Natural killer cell (primary cell): ENCODE measurements at regions not wholly inside any gene's neighbourhood (a gene's known extent, or its start where the extent isn't known, plus 50 kb on each side); places are given as distances from the start of the nearest gene placed in this dataset.

ENCODE experiments used
- ATAC-seq, 3 donors: fragments of 150-1000 bp in 2 of 3; fragments of 200-7000 bp in 1 of 3; cut with Tn5 transposase; 1 replicate in 1 of 3; 2 replicates in 2 of 3; pipeline ENCODE4 v1.10.0; 2021; ENCODE audit warnings: mild to moderate bottlenecking in 2 of 3, moderate library complexity in 2 of 3
- DNase-seq, 2 donors: peaks; one replicate each; pipeline versions ENCODE4 v3.0.0 to v3.0.0-alpha.2; 2013 to 2021; ENCODE audit warnings: mixed read lengths in 1 of 2
- H3K27ac ChIP-seq: one replicate; pipeline ENCODE4 v1.5.1; 2013; ENCODE audit warnings: mild to moderate bottlenecking, low read length
- H3K27me3 ChIP-seq: one replicate; pipeline ENCODE4 v1.6.1; 2013; ENCODE audit warnings: low read length; ENCODE audit not compliant: control insufficient read depth, insufficient read depth
- H3K36me3 ChIP-seq: one replicate; pipeline ENCODE4 v1.6.1; 2013; ENCODE audit warnings: low read length; ENCODE audit not compliant: control insufficient read depth, insufficient read depth
- H3K4me1 ChIP-seq: one replicate; pipeline ENCODE4 v1.6.1; 2013; ENCODE audit warnings: low read length; ENCODE audit not compliant: control insufficient read depth, insufficient read depth
- H3K4me3 ChIP-seq: one replicate; pipeline ENCODE4 v1.5.1; 2013; ENCODE audit warnings: low read length
- H3K9me3 ChIP-seq: one replicate; pipeline ENCODE4 v1.6.1; 2013; ENCODE audit warnings: low read length; ENCODE audit not compliant: control insufficient read depth, insufficient read depth
- H3K27ac Mint-ChIP-seq, 2 donors: one replicate each; pipeline ENCODE4 v1.8.0; 2022; ENCODE audit warnings: mild to moderate bottlenecking in 2 of 2, mixed read lengths in 2 of 2, moderate library complexity in 1 of 2
- H3K27me3 Mint-ChIP-seq, 2 donors: one replicate each; pipeline ENCODE4 v1.8.0; 2022; ENCODE audit warnings: low read depth in 2 of 2, mixed read lengths in 2 of 2
- H3K36me3 Mint-ChIP-seq: one replicate; pipeline ENCODE4 v1.8.0; 2022; ENCODE audit warnings: mixed read lengths
- H3K4me1 Mint-ChIP-seq, 2 donors: one replicate each; pipeline ENCODE4 v1.8.0; 2022; ENCODE audit warnings: mixed read lengths in 2 of 2
- H3K4me3 Mint-ChIP-seq: one replicate; pipeline ENCODE4 v1.8.0; 2022; ENCODE audit warnings: mild to moderate bottlenecking, moderate library complexity, mixed read lengths
- H3K9me3 Mint-ChIP-seq, 2 donors: one replicate each; pipeline ENCODE4 v1.8.0; 2022; ENCODE audit warnings: mixed read lengths in 2 of 2
- CTCF ChIP-seq: fragments of 200-600 bp; IDR thresholded peaks from one replicate; pipeline ENCODE4 v1.8.0; 2022; ENCODE audit warnings: antibody characterized with exemption
- WGBS: methylation state at CpG from one replicate; pipeline ENCODE4 v1.1.7; 2013; ENCODE audit warnings: missing lambda C conversion rate; ENCODE audit not compliant: insufficient coverage; 5-methylcytosine and 5-hydroxymethylcytosine counted together
- intact Hi-C: fragments of 100-400 bp; cut with micrococcal nuclease; formaldehyde crosslinking; loops from one replicate; pipeline ENCODE4 v1.14.2; 2022

- no CpG with 5 or more reads among the region's 2 CpGs for WGBS
- no peak overlapping the region for H3K27ac ChIP-seq
- no peaks in the 10 kb centered on the region for H3K4me1 ChIP-seq
- Mint-ChIP-seq H3K4me3 (no peak overlapping the region), H3K9me3 (peaks cover 3 to 6% of the 10 kb centered on the region in 2 donors), H3K36me3 (no peaks in the 10 kb centered on the region), H3K4me1 (no peaks in the 10 kb centered on the region), H3K27ac (no peak overlapping the region), H3K27me3 (no peaks in the 10 kb centered on the region)
- ATAC-seq, result no peak
- no peaks in the 10 kb centered on the region for H3K27me3 ChIP-seq
- intact Hi-C loops, result no loop called here
- DNase-seq, result no peak
- TF ChIP-seq CTCF, result no peak
- H3K36me3 ChIP-seq, result no peaks in the 10 kb centered on the region
- no peak overlapping the region for H3K4me3 ChIP-seq
- H3K9me3 ChIP-seq, result no peaks in the 10 kb centered on the region
Observed at GRCh38 chrX:10783451-10783995, 163.1 kb upstream of the MID1 start.

- Histone ChIP-seq H3K36me3 (no peaks in the 10 kb centered on the region), H3K4me1 (no peaks in the 10 kb centered on the region), H3K9me3 (no peaks in the 10 kb centered on the region), H3K4me3 (no peak overlapping the region), H3K27ac (no peak overlapping the region), H3K27me3 (no peaks in the 10 kb centered on the region)
- H3K27ac Mint-ChIP-seq, result no peak overlapping the region
- 100% methylated on average over 2 of the region's 4 CpGs for WGBS
- DNase-seq (no peak), ATAC-seq (no peak)
- intact Hi-C loops, result no loop called here
- H3K4me1 Mint-ChIP-seq, result no peaks in the 10 kb centered on the region
- no peaks in the 10 kb centered on the region for H3K27me3 Mint-ChIP-seq
- H3K36me3 Mint-ChIP-seq, result no peaks in the 10 kb centered on the region
- no peak for TF ChIP-seq CTCF
- peaks cover 0 to under 1% of the 10 kb centered on the region in 2 donors for H3K9me3 Mint-ChIP-seq
- H3K4me3 Mint-ChIP-seq, result no peak overlapping the region
Observed at GRCh38 chrX:10787264-10787663, 166.9 kb upstream of the MID1 start.

DNA sequence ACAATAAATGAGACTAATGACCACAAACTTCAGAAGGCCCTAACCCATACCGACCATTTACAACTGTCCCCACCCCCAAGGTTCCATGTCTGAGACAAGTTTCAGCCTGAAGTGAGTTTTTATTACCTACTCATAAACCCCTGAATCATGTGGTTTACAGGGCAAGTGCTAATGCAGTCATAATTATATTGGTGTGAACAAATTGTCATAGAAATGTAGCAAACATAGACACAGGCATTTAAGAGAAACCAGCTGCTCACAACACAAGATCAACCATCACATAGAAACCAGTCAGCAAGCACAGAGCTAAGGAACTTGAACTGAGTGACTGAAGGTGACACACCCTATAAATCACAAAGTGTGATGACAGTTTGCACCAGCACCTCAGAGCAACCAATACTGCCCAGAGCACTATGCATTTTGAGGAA is 173.8 kb upstream of the MID1 start:
- Histone ChIP-seq H3K4me1 (no peaks in the 10 kb centered on the region), H3K36me3 (no peaks in the 10 kb centered on the region), H3K27me3 (no peaks in the 10 kb centered on the region), H3K27ac (no peak overlapping the region), H3K9me3 (no peaks in the 10 kb centered on the region), H3K4me3 (no peak overlapping the region)
- peaks cover 0 to 2% of the 10 kb centered on the region in 2 donors for H3K9me3 Mint-ChIP-seq
- WGBS, result no CpG with 5 or more reads among the region's 1 CpG
- H3K27me3 Mint-ChIP-seq, result no peaks in the 10 kb centered on the region
- TF ChIP-seq CTCF, result no peak
- H3K36me3 Mint-ChIP-seq, result no peaks in the 10 kb centered on the region
- ATAC-seq (no peak), DNase-seq (no peak)
- intact Hi-C loops, result no loop called here
- H3K4me3 Mint-ChIP-seq, result no peak overlapping the region
- H3K4me1 Mint-ChIP-seq, result no peaks in the 10 kb centered on the region
- H3K27ac Mint-ChIP-seq, result no peak overlapping the region

- Histone ChIP-seq H3K36me3 (no peaks in the 10 kb centered on the region), H3K4me1 (no peaks in the 10 kb centered on the region), H3K27me3 (no peaks in the 10 kb centered on the region), H3K27ac (no peak overlapping the region), H3K4me3 (no peak overlapping the region), H3K9me3 (no peaks in the 10 kb centered on the region)
- WGBS, result 83% methylated on average over 1 of the region's 1 CpG
- H3K4me1 Mint-ChIP-seq, result no peaks in the 10 kb centered on the region
- no peaks in the 10 kb centered on the region for H3K36me3 Mint-ChIP-seq
- ATAC-seq (no peak), DNase-seq (no peak)
- intact Hi-C loops, result no loop called here
- H3K27ac Mint-ChIP-seq, result no peak overlapping the region
- H3K9me3 Mint-ChIP-seq, result peaks cover 0 to 2% of the 10 kb centered on the region in 2 donors
- TF ChIP-seq CTCF, result no peak
- H3K27me3 Mint-ChIP-seq, result no peaks in the 10 kb centered on the region
- no peak overlapping the region for H3K4me3 Mint-ChIP-seq
Observed at GRCh38 chrX:10795721-10796120, 175.3 kb upstream of the MID1 start.
